PC-9 (cell line): ENCODE measurements at regions not wholly inside any gene's neighbourhood (a gene's known extent, or its start where the extent isn't known, plus 50 kb on each side); places are given as distances from the start of the nearest gene placed in this dataset.

Experiments
- BruUV-seq: library from RNA; stranded (reverse); fragments of 400-500 nt; replicated peaks from 2 replicates; lab custom pipeline; 2021; lab: Mats Ljungman, UMichigan
- CTCF ChIA-PET: fragments of 300-600 bp; sonication (Branson Sonifier 250); formaldehyde crosslinking; loops from one replicate; lab custom pipeline; 2022; ENCODE audit warnings: antibody characterized with exemption; lab: Charles Lee
- POLR2A ChIA-PET: fragments of 300-600 bp; sonication (Branson Sonifier 250); formaldehyde crosslinking; loops from one replicate; lab custom pipeline; 2022; ENCODE audit warnings: antibody characterized with exemption; ENCODE audit not compliant: unreplicated experiment; lab: Charles Lee
- DNase-seq, 2 experiments: peaks; one replicate each; pipeline versions ENCODE4 v3.0.0 to v3.0.0-alpha.2; 2015 to 2022; ENCODE audit warnings: mixed read lengths in 1 of 2
- H2AFZ ChIP-seq: fragments of 200-600 bp; sonication (generic); 2 replicates; pipeline ENCODE4 v1.8.1; 2017; ENCODE audit warnings: antibody characterized with exemption
- H3F3A ChIP-seq: fragments of 200-600 bp; sonication (generic); 2 replicates; pipeline ENCODE4 v1.8.1; 2017; ENCODE audit warnings: antibody characterized with exemption, mild to moderate bottlenecking, low read depth; ENCODE audit not compliant: insufficient read depth
- H3K27ac ChIP-seq: fragments of 200-600 bp; sonication (generic); 2 replicates; pipeline ENCODE4 v1.6.1; 2016; ENCODE audit warnings: mixed run types
- H3K27me3 ChIP-seq: fragments of 200-600 bp; sonication (generic); 2 replicates; pipeline ENCODE4 v1.6.1; 2016; ENCODE audit warnings: low read depth, mixed run types; ENCODE audit not compliant: insufficient read depth
- H3K36me3 ChIP-seq: fragments of 200-600 bp; sonication (generic); 2 replicates; pipeline ENCODE4 v1.6.1; 2016; ENCODE audit warnings: low read depth, mixed run types
- H3K4me1 ChIP-seq: fragments of 200-600 bp; sonication (generic); replicated peaks from 2 replicates; pipeline ENCODE4 v1.6.1; 2016; ENCODE audit warnings: mixed run types; ENCODE audit not compliant: insufficient read depth
- H3K4me2 ChIP-seq: fragments of 200-600 bp; sonication (generic); 2 replicates; pipeline ENCODE4 v1.6.1; 2017; ENCODE audit warnings: mixed run types
- H3K4me3 ChIP-seq: fragments of 200-600 bp; sonication (generic); 2 replicates; pipeline ENCODE4 v1.6.1; 2016; ENCODE audit warnings: mixed run types
- H3K79me2 ChIP-seq: fragments of 200-600 bp; sonication (generic); 2 replicates; pipeline ENCODE4 v1.6.1; 2017; ENCODE audit warnings: low read depth, mixed run types
- H3K9me2 ChIP-seq: fragments of 200-600 bp; sonication (generic); 2 replicates; pipeline ENCODE4 v1.8.1; 2017; ENCODE audit warnings: mild to moderate bottlenecking; ENCODE audit not compliant: insufficient read depth
- H3K9me3 ChIP-seq: fragments of 200-600 bp; sonication (generic); 2 replicates; pipeline ENCODE4 v1.8.1; 2016; ENCODE audit warnings: low read depth; ENCODE audit not compliant: insufficient read depth
- H4K20me1 ChIP-seq: fragments of 200-600 bp; sonication (generic); 2 replicates; pipeline ENCODE4 v1.8.1; 2017; ENCODE audit not compliant: insufficient read depth
- EZH2 ChIP-seq: fragments of 200-600 bp; sonication (generic); IDR thresholded peaks from 2 replicates; pipeline ENCODE4 v1.8.0; 2017; ENCODE audit warnings: antibody characterized with exemption, low read depth
- intact Hi-C: fragments of 100-400 bp; cut with micrococcal nuclease; formaldehyde crosslinking; loops from one replicate; pipeline ENCODE4 v1.10.0; 2022; ENCODE audit not compliant: unreplicated experiment
- TF ChIP-seq, protein P1 (sequence below): fragments of 200-600 bp; sonication (generic); conservative IDR thresholded peaks from 2 replicates; pipeline ENCODE4 v1.6.1; 2017; ENCODE audit warnings: mixed run types, antibody characterized with exemption, mild to moderate bottlenecking, moderate library complexity

DNA sequence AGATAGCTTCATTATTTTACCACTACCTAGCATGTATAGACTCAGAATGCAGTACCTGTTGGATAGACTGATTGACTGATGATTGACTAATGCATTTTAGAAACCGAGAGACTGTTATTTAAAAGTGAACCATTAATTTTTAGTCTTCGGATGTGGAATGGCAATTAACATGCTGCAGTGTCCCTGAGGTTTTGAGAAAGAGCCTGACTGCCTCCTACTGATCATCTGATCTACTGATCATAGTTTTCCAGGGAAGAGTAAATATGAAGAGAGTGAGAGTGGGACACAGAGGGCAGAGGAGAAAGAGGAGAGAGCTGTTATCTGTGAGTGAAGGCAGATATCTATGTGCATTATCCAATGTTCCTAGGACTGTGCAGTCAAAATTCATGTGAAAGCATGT lies 764.7 kb downstream of the TRIML1 start:
- no peak for DNase-seq
- no peaks in the 10 kb centered on the region for H3K79me2 ChIP-seq
- H3K4me2 ChIP-seq: no peak overlapping the region
- BruUV-seq: no TSS peak
- no peaks in the 10 kb centered on the region for H3K9me2 ChIP-seq
- H3K4me3 ChIP-seq: no peak overlapping the region
- CTCF ChIA-PET: no interaction called here
- no peaks in the 10 kb centered on the region for H3K36me3 ChIP-seq
- H2AFZ ChIP-seq: no peak overlapping the region
- TF ChIP-seq, protein P1, sequence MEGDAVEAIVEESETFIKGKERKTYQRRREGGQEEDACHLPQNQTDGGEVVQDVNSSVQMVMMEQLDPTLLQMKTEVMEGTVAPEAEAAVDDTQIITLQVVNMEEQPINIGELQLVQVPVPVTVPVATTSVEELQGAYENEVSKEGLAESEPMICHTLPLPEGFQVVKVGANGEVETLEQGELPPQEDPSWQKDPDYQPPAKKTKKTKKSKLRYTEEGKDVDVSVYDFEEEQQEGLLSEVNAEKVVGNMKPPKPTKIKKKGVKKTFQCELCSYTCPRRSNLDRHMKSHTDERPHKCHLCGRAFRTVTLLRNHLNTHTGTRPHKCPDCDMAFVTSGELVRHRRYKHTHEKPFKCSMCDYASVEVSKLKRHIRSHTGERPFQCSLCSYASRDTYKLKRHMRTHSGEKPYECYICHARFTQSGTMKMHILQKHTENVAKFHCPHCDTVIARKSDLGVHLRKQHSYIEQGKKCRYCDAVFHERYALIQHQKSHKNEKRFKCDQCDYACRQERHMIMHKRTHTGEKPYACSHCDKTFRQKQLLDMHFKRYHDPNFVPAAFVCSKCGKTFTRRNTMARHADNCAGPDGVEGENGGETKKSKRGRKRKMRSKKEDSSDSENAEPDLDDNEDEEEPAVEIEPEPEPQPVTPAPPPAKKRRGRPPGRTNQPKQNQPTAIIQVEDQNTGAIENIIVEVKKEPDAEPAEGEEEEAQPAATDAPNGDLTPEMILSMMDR: no peak
- no peak for TF ChIP-seq EZH2
- no peaks in the 10 kb centered on the region for H3K27me3 ChIP-seq
- H4K20me1 ChIP-seq: no peaks in the 10 kb centered on the region
- H3K9me3 ChIP-seq: no peaks in the 10 kb centered on the region
- POLR2A ChIA-PET: no interaction called here
- H3K27ac ChIP-seq: no peak overlapping the region
- intact Hi-C loops: no loop called here
- H3K4me1 ChIP-seq: no peaks in the 10 kb centered on the region
- H3F3A ChIP-seq: no peaks in the 10 kb centered on the region

DNA sequence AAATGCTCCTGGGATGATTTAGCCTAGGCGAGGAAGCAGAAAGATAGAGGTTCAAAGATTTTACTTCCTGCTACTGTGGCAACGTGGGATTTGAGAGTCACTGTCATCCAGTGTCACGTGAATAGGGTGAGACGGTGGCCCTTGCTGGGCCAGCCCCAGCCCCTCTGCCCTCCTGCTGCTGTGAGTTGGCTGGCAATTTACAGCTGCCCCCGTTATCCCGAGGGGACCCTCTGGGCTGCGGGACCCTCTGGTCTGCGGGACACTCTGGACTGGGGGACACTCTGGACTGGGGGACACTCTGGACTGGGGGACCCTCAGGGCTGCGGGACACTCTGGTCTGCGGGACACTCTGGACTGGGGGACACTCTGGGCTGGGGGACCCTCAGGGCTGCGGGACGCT lies 765.4 kb downstream of the TRIML1 start:
- intact Hi-C loops: no loop called here
- no peaks in the 10 kb centered on the region for H3K36me3 ChIP-seq
- no peak overlapping the region for H3K27ac ChIP-seq
- no peaks in the 10 kb centered on the region for H3F3A ChIP-seq
- ChIA-PET CTCF (no interaction called here), POLR2A (no interaction called here)
- no peaks in the 10 kb centered on the region for H3K9me3 ChIP-seq
- no peaks in the 10 kb centered on the region for H4K20me1 ChIP-seq
- no peak overlapping the region for H2AFZ ChIP-seq
- H3K4me2 ChIP-seq: no peak overlapping the region
- H3K9me2 ChIP-seq: no peaks in the 10 kb centered on the region
- BruUV-seq: no TSS peak
- DNase-seq: no peak
- H3K27me3 ChIP-seq: no peaks in the 10 kb centered on the region
- no peak overlapping the region for H3K4me3 ChIP-seq
- H3K79me2 ChIP-seq: no peaks in the 10 kb centered on the region
- H3K4me1 ChIP-seq: no peaks in the 10 kb centered on the region
- no peak for TF ChIP-seq EZH2
- TF ChIP-seq, protein P1: no peak

DNA sequence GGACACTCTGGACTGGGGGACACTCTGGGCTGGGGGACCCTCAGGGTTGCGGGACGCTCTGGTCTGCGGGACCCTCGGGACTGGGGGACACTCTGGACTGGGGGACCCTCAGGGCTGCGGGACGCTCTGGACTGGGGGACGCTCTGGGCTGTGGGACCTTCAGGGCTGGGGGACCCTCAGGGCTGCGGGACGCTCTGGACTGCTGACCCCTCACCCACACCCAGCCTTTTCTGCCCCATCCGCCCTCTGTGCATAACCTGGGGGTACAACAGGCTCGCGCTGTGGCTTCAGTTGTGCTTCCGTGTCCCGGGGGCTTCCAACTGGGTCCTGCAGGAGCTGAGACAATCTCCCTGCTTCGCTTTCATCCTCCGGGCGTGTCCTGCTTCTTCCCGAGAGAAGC lies 766.0 kb downstream of the TRIML1 start:
- no peaks in the 10 kb centered on the region for H3K9me2 ChIP-seq
- no peaks in the 10 kb centered on the region for H4K20me1 ChIP-seq
- H3K4me3 ChIP-seq: no peak overlapping the region
- H3K79me2 ChIP-seq: no peaks in the 10 kb centered on the region
- intact Hi-C loops: no loop called here
- no peaks in the 10 kb centered on the region for H3K9me3 ChIP-seq
- POLR2A ChIA-PET: no interaction called here
- no TSS peak for BruUV-seq
- TF ChIP-seq, protein P1: no peak
- no peak for TF ChIP-seq EZH2
- no peak for DNase-seq
- no peaks in the 10 kb centered on the region for H3K27me3 ChIP-seq
- no peak overlapping the region for H3K4me2 ChIP-seq
- H3F3A ChIP-seq: no peaks in the 10 kb centered on the region
- CTCF ChIA-PET: no interaction called here
- no peaks in the 10 kb centered on the region for H3K36me3 ChIP-seq
- H2AFZ ChIP-seq: no peak overlapping the region
- no peak overlapping the region for H3K27ac ChIP-seq
- H3K4me1 ChIP-seq: no peaks in the 10 kb centered on the region
